Esophagus squamous epithelium (tissue), 4 donors: ENCODE measurements at regions not wholly inside any gene's neighbourhood (a gene's known extent, or its start where the extent isn't known, plus 50 kb on each side); places are given as distances from the start of the nearest gene placed in this dataset.

ENCODE experiments used
- CTCF ChIP-seq, 6 experiments: fragments of 450-650 bp in 4 of 6; fragments of 200-600 bp in 2 of 6; sonication (generic) in 2 of 6; IDR thresholded peaks; one replicate each; pipeline ENCODE4 v1.5.1; 2016 to 2019; ENCODE audit warnings: antibody characterized with exemption in 6 of 6, mild to moderate bottlenecking in 4 of 6, moderate library complexity in 4 of 6
- POLR2A ChIP-seq, 4 donors: fragments of 450-650 bp; IDR thresholded peaks; one replicate each; pipeline ENCODE4 v1.6.1; 2017; ENCODE audit warnings: antibody characterized with exemption in 4 of 4, mild to moderate bottlenecking in 4 of 4, moderate library complexity in 3 of 4

GRCh38 chr14:104296388-104297312 lies 158.3 kb downstream of the KIF26A start:
- TF ChIP-seq CTCF (IDR thresholded peaks at IDR 0.05) (no peak), POLR2A (IDR thresholded peaks at IDR 0.05) (no peak)
